M059J (cell line): ENCODE measurements at regions not wholly inside any gene's neighbourhood (a gene's known extent, or its start where the extent isn't known, plus 50 kb on each side); places are given as distances from the start of the nearest gene placed in this dataset.
"Not testable (repeated sequence)": the region's sequence is repeated elsewhere in the genome, so short reads cannot be mapped to it uniquely, and the experiment has no call there.

ENCODE experiments used
- DNase-seq: peaks from one replicate; pipeline ENCODE4 v3.0.0-alpha.2; 2012; ENCODE audit warnings: low read depth

GRCh38 chr4:130760246-130760645 lies 1664.3 kb downstream of the C4orf33 start:
- DNase-seq, result no peak

GRCh38 chr4:130767384-130767783 lies 1671.4 kb downstream of the C4orf33 start:
- DNase-seq, result not testable (repeated sequence)

- DNase-seq, result not testable (repeated sequence)
These were observed 1677.0 kb downstream of the C4orf33 start for GRCh38 chr4:130772966-130773365.

- peak; percentile 0 for DNase-seq
These were observed 1712.5 kb downstream of the C4orf33 start for GRCh38 chr4:130808492-130808891.

- DNase-seq, result no peak
These were observed 1716.3 kb downstream of the C4orf33 start for GRCh38 chr4:130812117-130812765.

DNA sequence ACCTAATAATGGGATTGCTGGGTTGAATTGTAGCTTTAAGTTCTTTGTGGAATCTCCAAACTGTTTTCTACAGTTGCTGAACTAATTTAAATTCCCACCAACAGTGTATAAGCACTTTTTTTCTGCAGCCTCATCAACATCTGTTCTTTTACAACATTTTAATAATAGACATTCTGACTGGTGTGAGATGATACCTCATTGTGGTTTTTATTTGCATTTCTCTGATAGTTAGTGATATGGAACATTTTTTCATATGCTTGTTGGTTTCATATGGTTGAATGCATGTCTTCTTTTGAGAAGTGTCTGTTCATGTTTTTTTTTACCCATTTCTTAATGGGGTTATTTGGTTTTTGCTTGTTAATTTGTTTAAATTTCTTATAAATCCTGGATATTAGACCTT lies 1718.9 kb downstream of the C4orf33 start:
- no peak for DNase-seq

DNA sequence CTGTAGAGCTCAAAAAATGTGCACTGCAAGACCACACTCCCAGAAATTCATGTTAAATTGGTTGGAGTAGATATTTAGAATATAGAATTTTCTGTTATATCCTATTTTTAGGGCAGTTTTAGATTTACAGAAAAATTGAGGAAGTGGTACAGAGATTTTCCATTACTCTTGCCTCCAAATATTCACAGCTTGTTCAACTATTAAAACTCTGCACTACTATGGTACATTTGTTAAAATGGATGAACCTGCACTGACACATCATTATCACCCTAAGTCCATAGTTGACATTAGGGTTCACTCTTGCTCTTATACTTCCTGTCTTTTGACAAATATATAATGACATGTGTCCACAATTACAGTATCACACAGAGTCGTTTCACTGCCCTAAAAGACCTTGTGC lies 1724.5 kb downstream of the C4orf33 start:
- DNase-seq, result no peak

- DNase-seq, result no peak
These were observed 1729.3 kb downstream of the C4orf33 start for GRCh38 chr4:130825284-130825683.

DNA sequence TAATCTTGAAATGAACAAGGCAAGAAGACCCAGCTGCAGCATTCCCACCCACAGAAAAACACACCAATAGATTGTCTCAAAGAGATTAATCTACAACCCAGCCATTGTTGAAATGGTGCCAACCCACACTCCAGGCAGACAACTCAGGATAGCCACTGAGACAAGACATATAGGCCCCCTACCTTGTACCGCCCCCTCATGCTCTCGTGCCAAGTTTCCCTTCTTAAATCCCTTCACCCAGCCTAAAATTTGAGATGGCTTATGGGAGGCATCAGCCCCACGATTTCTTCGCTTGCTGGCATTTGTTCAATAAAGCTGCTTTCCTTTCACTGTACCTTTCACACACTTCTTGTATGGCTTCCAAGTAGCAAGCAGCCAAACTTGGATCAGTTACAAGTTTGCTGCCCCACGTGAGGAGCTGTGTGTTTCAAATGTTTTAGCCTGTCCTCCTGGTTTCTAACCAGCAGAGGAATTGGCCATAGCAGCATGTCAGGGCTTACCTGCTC lies 1754.1 kb downstream of the C4orf33 start:
- DNase-seq, result no peak

- DNase-seq, result no peak
These were observed 1755.2 kb downstream of the C4orf33 start for GRCh38 chr4:130851107-130851506.

DNA sequence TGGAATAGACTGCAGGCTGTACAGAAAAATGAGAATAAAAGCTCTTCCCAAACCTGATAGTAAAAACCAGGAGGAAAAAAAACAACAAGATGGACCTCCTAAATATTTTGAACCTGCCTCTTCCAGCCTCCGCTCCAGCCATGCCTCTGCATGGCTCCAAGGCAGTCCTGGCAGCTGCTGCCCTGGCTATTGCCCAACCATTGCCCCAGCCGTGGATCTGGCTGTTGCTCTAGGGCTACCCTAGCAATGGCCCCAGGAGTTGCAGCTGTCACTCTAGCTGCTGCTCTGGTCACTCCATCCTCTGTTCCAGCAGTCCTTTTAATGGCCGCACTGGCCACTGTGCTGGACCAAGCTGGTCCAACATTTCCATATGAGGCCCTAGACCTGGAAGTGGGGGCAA lies 1756.0 kb downstream of the C4orf33 start:
- DNase-seq, result no peak

DNA sequence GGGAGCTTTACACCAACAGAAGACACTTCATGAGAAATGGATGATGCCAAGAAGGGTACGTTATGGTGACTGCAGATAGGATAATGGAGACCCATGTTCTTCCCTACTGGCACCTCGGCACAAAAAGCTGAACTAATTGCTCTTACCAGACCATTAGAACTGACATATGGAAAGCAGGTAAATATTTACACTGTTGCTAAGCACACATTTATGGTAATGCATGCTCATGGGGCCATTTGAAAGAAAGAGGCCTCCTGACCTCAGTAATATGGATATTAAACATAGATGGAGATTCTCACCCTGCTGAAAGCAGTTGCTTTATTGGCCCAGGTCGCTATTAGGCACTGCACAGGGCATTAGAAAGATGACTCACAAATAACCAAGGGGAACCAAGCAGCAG lies 1759.6 kb downstream of the C4orf33 start:
- DNase-seq, result no peak

GRCh38 chr4:130859991-130860390 lies 1764.0 kb downstream of the C4orf33 start:
- DNase-seq, result no peak

- no peak for DNase-seq
These were observed 1801.0 kb downstream of the C4orf33 start for GRCh38 chr4:130896920-130897319.

GRCh38 chr4:130901321-130901720 lies 1805.4 kb downstream of the C4orf33 start:
- no peak for DNase-seq

GRCh38 chr4:130922955-130923354 lies 1827.0 kb downstream of the C4orf33 start:
- no peak for DNase-seq

DNA sequence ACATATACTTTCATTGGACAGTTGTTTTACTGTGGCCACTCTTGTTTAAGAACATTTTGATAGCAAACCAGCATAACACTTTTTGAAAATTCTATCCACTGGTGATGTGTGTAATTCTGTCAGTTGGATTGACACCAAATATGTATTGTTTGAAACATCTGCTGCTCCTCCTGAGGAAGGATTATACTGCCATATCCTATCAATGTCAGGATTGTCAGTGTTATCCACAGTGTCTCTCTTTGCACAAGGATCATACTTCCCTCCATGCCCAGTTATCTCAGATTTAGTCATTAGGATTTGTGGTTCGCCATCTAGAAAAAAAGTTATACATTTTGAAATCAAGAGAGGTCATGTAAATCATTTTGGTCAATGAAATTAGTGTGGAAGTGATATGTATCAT lies 1859.6 kb downstream of the C4orf33 start:
- DNase-seq, result no peak

DNA sequence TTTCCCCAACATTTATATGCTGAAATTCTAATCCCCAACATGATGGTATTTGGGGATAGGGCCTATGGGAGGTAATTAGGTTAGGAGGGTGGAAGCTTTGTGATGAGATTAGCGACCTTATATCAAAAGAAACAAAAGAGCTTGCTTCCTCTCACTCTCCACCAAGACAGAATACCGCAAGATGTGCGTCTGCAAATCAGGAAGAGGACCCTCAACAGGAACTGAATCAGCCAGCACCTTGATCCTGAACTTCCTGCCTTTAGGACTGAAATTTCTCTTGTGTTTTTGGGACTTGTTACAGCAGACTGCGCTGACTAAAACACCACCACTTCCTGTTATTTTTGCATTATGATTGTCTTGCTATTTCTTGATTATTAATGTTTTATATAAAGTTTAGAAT lies 1889.4 kb downstream of the C4orf33 start:
- DNase-seq, result no peak

DNA sequence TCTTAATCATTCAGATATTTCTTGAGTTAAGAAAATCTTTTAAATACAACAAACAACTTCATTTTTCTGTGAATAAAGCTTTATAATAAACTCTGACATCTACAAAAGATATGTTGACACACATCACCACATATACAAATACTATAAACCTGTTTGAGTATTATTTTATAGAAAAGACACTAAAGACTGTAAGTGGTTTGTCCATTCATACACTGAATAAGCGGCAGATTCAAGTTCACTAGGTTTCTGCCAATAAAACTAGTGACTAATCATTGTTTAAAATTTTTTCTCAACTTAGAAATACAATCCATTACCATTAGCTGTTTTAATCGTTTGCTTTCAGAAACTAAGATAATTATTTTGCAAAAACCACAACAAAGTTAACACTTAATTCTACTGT lies 1900.0 kb downstream of the C4orf33 start:
- DNase-seq, result no peak

DNA sequence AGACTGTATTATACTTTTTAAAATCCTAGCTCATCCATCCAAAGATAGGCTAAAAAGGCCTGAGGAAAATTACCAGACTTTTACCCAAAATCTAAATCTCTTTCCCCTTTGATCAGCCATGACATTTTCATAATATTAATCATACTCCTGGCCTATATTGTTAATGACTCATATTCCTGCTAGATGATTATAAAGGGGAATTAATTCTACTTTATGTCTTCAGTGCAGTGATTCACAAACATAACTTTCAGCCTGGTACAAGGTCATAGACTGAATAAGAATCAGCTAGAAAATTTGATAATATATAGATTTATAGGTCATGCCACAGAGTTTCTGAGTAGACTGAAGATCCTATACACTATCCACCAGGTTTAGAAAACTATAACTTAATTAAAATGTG lies 1905.4 kb downstream of the C4orf33 start:
- no peak for DNase-seq

DNA sequence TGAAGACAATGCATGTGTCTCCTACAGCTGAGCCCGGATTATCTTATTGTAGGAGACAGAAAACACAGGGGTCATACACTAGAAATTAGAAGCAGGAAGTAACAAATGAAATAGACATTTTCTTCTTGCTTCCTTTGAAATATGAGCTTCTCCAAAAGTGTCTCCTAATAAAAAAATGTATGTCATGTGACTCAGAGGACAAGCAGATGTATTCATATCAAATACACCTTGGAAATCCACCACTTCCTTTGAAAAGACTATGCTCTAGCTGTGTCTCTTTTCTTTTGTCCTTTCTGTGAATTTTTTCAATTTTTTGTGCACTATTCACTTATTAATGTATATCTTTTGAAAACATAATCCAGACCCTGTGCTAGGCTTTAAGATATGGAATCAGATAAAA lies 1906.2 kb downstream of the C4orf33 start:
- no peak for DNase-seq

DNA sequence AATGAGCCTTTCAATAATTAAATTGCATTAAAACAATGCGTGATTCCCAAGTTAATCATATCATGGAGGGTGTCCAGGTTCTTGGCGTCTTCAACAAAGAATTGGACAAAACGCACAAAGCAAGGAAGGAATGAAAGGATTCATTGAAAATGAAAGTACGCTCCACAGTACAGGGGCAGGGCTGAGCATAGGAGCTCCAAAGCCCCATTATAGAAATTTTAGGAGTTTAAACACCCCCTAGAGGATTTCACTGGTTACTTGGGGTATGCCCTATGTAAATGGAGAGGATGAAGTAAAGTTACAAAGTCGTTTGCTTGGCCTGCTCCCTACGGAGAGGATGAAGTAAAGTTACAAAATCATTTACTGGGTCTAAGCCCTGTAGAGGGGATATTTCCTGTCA lies 1910.4 kb downstream of the C4orf33 start:
- DNase-seq, result no peak

- not testable (repeated sequence) for DNase-seq
These were observed 1916.0 kb downstream of the C4orf33 start for GRCh38 chr4:131011961-131012360.

DNA sequence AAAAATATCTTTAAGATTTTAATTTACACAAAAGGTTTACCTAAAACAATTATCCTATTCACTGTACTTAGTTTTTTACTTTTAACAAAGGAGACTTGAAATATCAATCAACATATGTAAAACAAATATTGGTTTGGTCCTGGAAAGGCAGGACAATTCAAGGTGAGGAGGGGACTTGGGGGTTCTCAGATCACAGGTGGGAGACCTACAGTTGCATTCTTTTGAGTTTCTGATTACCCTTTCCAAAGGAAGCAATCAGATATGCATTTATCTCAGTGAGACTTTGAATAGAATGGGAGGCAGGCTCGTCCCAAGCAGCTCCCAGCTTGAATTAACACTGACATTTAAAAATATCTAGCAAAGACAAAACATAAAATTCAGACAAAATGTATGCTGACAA lies 1917.3 kb downstream of the C4orf33 start:
- no peak for DNase-seq
